WTC11 (cell line): ENCODE measurements at regions not wholly inside any gene's neighbourhood (a gene's known extent, or its start where the extent isn't known, plus 50 kb on each side); places are given as distances from the start of the nearest gene placed in this dataset.
A peak's percentile ranks its signal among the peaks of the same experiment; 100 is the strongest.

ENCODE experiments used
- ATAC-seq: fragments of 200-7000 bp; cut with Tn5 transposase; 2 replicates; pipeline ENCODE4 v1.10.0; 2021; ENCODE audit warnings: mild to moderate bottlenecking, moderate library complexity
- CTCF ChIA-PET: fragments of 300-600 bp; sonication (Branson Sonifier 250); formaldehyde crosslinking; loops from one replicate; lab custom pipeline; 2021; ENCODE audit warnings: antibody characterized with exemption; lab: Charles Lee
- POLR2A ChIA-PET: fragments of 350-600 bp; sonication (Branson Sonifier 250); formaldehyde crosslinking; loops from one replicate; lab custom pipeline; 2021; ENCODE audit warnings: antibody characterized with exemption; lab: Charles Lee
- DNase-seq: peaks from one replicate; pipeline ENCODE4 v3.0.0; 2021; ENCODE audit warnings: low spot score
- H3K27ac Mint-ChIP-seq: 2 replicates; pipeline ENCODE4 v1.8.0; 2021; ENCODE audit warnings: mixed read lengths
- H3K27me3 Mint-ChIP-seq: 2 replicates; pipeline ENCODE4 v1.8.0; 2021; ENCODE audit warnings: low read depth, mild to moderate bottlenecking, moderate library complexity, mixed read lengths
- H3K36me3 Mint-ChIP-seq: 2 replicates; pipeline ENCODE4 v1.8.0; 2021; ENCODE audit warnings: mixed read lengths
- H3K4me1 Mint-ChIP-seq: 2 replicates; pipeline ENCODE4 v1.8.0; 2022; ENCODE audit warnings: mixed read lengths
- H3K4me3 Mint-ChIP-seq: 2 replicates; pipeline ENCODE4 v1.8.0; 2021; ENCODE audit warnings: mild to moderate bottlenecking, moderate library complexity, mixed read lengths
- H3K9me3 Mint-ChIP-seq: 2 replicates; pipeline ENCODE4 v1.8.0; 2021; ENCODE audit warnings: mixed read lengths
- ESRRA ChIP-seq: sonication (generic); formaldehyde crosslinking; IDR thresholded peaks from 2 replicates; pipeline ENCODE4 v1.8.1; 2022; ENCODE audit warnings: mild to moderate bottlenecking, missing genetic modification reagents, borderline replicate concordance
- GTF2I ChIP-seq: fragments of 250-450 bp; sonication (Bioruptor Pico); conservative IDR thresholded peaks from 2 replicates; pipeline ENCODE4 v1.4.0; 2021; ENCODE audit warnings: mild to moderate bottlenecking
- HMGA2 ChIP-seq: fragments of 250-450 bp; sonication (Bioruptor Pico); IDR thresholded peaks from 2 replicates; pipeline ENCODE4 v1.4.0; 2021; ENCODE audit warnings: mild to moderate bottlenecking, moderate library complexity
- MXD4 ChIP-seq: fragments of 250-450 bp; sonication (Bioruptor Pico); IDR thresholded peaks from 2 replicates; pipeline ENCODE4 v1.8.0; 2021; ENCODE audit warnings: mild to moderate bottlenecking, moderate library complexity, borderline replicate concordance
- NR2C2 ChIP-seq: sonication (generic); formaldehyde crosslinking; IDR thresholded peaks from 2 replicates; pipeline ENCODE4 v1.8.0; 2022; ENCODE audit warnings: mild to moderate bottlenecking, missing genetic modification reagents
- RORB ChIP-seq: fragments of 250-450 bp; sonication (Bioruptor Pico); IDR thresholded peaks from 2 replicates; pipeline ENCODE4 v1.9.0; 2021; ENCODE audit warnings: mild to moderate bottlenecking
- TP53 ChIP-seq: sonication (generic); formaldehyde crosslinking; IDR thresholded peaks from 2 replicates; pipeline ENCODE4 v1.8.1; 2023; ENCODE audit warnings: mild to moderate bottlenecking, missing genetic modification reagents
- ZNF219 ChIP-seq: sonication (generic); formaldehyde crosslinking; IDR thresholded peaks from 2 replicates; pipeline ENCODE4 v1.8.0; 2023; ENCODE audit warnings: missing genetic modification reagents, mild to moderate bottlenecking, borderline replicate concordance
- ZNF396 ChIP-seq: fragments of 250-450 bp; sonication (Bioruptor Pico); IDR thresholded peaks from 2 replicates; pipeline ENCODE4 v1.8.0; 2021; ENCODE audit warnings: mild to moderate bottlenecking, moderate library complexity, borderline replicate concordance
- TF ChIP-seq, protein P1 (sequence below): fragments of 250-450 bp; sonication (Bioruptor Pico); IDR thresholded peaks from 2 replicates; pipeline ENCODE4 v1.9.0; 2021; ENCODE audit warnings: moderate library complexity, mild to moderate bottlenecking, inconsistent platforms, borderline replicate concordance
- TF ChIP-seq, protein P2 (sequence below): sonication (generic); formaldehyde crosslinking; IDR thresholded peaks from 2 replicates; pipeline ENCODE4 v1.8.1; 2022; ENCODE audit warnings: missing genetic modification reagents, borderline replicate concordance
- TF ChIP-seq, protein P3 (sequence below): fragments of 250-450 bp; sonication (Bioruptor Pico); conservative IDR thresholded peaks from 2 replicates; pipeline ENCODE4 v1.9.0; 2021; ENCODE audit warnings: mild to moderate bottlenecking
- TF ChIP-seq, protein P4 (sequence below): sonication (generic); formaldehyde crosslinking; IDR thresholded peaks from 2 replicates; pipeline ENCODE4 v1.8.0; 2022; ENCODE audit warnings: mild to moderate bottlenecking, missing genetic modification reagents

DNA sequence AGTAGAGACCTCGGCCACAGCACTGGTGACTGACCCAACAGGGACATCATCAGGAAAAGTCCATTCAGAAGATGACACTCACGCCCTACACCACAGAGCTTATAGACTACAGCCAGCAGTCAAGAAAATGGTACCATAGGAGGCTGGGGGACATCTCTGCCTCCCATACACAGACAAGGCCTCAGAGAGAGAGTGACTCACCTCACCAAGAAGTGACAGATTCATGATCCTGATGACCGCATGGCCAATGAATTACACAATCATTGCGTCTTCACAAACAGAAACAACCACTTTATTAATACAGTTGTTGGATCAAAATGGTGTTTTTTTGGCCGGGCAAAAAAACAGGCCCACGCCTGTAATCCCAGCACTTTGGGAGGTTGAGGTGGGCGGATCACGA is 260.8 kb upstream of the TSHZ3 start:
- Mint-ChIP-seq H3K4me1 (no peaks in the 10 kb centered on the region), H3K4me3 (no peak overlapping the region), H3K9me3 (peaks cover 4% of the 10 kb centered on the region; the same call in 1 of the 2 replicates), H3K27me3 (peaks cover 5% of the 10 kb centered on the region), H3K27ac (no peak overlapping the region), H3K36me3 (no peaks in the 10 kb centered on the region)
- TF ChIP-seq, protein P1, sequence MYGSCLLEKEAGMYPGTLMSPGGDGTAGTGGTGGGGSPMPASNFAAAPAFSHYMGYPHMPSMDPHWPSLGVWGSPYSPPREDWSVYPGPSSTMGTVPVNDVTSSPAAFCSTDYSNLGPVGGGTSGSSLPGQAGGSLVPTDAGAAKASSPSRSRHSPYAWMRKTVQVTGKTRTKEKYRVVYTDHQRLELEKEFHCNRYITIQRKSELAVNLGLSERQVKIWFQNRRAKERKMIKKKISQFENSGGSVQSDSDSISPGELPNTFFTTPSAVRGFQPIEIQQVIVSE, result no peak
- DNase-seq (no peak), ATAC-seq (no peak)
- CTCF ChIA-PET, result no interaction called here
- POLR2A ChIA-PET, result no interaction called here

DNA sequence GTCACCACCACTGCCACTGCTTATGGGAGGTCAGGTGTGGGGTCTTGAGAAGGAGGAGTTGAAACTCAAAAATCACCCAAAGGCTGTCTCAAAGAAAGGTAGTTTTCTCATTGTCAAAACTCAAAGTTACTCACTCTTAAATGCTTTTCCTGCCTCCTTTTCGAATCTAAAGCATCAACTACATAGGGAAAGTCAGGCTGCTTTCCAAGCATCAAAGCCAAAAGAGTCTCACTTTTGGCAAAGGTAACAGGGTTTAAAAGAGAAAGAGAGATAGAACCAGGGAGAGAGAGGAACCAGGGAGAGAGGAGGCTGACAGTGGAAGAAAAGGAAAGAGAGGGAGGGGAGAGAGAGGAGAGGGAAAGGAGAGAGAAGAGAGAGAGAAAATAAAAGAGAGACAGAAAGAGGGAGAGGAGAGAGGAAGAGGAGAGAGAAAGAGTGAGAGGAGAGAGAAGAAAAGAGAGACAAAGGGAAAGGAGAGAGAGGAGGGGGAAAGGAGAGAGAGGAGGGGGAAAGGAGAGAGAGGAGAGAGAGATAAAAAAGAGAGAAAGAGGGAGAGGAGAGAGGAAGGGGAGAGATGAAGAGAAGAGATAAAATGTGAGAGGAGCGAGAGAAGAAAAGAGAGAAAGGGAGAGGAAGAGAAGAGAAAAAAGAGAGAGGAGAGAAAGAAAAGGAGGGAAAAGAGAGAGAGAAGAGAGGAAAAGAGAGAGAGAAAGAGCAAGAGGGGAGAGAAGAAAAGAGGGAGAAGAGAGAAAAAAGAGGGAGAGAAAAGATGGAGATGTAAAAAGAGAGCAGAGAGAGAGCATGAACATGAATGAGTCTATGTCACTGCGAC is 262.0 kb upstream of the TSHZ3 start:
- POLR2A ChIA-PET, result no interaction called here

DNA sequence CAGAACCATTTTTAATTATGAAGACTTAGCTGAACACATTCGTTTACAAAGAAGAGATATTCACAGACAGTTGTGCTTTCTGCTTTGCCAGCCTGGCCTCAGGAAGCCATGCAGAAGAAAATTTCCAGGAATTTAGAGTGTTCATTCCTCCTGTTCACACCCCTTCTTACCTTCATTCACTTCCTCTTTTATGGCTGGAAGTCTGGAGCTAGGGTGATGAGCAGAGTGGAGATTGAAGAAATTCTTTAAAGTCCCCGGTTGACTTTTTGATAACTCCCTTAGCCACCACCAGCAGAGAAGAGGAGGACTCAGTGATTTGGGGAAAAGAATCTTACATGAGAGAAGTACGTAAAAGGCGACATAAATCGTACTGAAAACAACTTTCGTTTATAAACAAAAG is 263.6 kb upstream of the TSHZ3 start:
- H3K9me3 Mint-ChIP-seq, result no peaks in the 10 kb centered on the region
- ATAC-seq, result no peak
- no peak for DNase-seq
- H3K27me3 Mint-ChIP-seq, result peaks cover 5% of the 10 kb centered on the region
- TF ChIP-seq ZNF219 (CRISPR knock-in tag) (no peak), ZNF396 (CRISPR knock-in tag) (no peak)
- H3K36me3 Mint-ChIP-seq, result no peaks in the 10 kb centered on the region
- H3K4me1 Mint-ChIP-seq, result no peaks in the 10 kb centered on the region
- POLR2A ChIA-PET, result no interaction called here
- CTCF ChIA-PET, result no interaction called here
- no peak overlapping the region for H3K4me3 Mint-ChIP-seq
- H3K27ac Mint-ChIP-seq, result no peak overlapping the region

More for the DNA sequence above, 262.0 kb upstream of the TSHZ3 start:
- CTCF ChIA-PET, result no interaction called here
- H3K4me3 Mint-ChIP-seq, result no peak overlapping the region
- no peaks in the 10 kb centered on the region for H3K9me3 Mint-ChIP-seq
- TF ChIP-seq, protein P2, sequence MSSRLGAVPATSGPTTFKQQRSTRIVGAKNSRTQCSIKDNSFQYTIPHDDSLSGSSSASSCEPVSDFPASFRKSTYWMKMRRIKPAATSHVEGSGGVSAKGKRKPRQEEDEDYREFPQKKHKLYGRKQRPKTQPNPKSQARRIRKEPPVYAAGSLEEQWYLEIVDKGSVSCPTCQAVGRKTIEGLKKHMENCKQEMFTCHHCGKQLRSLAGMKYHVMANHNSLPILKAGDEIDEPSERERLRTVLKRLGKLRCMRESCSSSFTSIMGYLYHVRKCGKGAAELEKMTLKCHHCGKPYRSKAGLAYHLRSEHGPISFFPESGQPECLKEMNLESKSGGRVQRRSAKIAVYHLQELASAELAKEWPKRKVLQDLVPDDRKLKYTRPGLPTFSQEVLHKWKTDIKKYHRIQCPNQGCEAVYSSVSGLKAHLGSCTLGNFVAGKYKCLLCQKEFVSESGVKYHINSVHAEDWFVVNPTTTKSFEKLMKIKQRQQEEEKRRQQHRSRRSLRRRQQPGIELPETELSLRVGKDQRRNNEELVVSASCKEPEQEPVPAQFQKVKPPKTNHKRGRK, result 0 out of 2 replicates have a peak, but pooled peaks have one; percentile 77
- TF ChIP-seq, protein P1, result no peak
- no peak for TF ChIP-seq MXD4 (CRISPR knock-in tag)
- DNase-seq, result no peak
- no peak overlapping the region for H3K27ac Mint-ChIP-seq
- ATAC-seq, result no peak
- no peaks in the 10 kb centered on the region for H3K36me3 Mint-ChIP-seq
- peaks cover 5% of the 10 kb centered on the region for H3K27me3 Mint-ChIP-seq
- no peaks in the 10 kb centered on the region for H3K4me1 Mint-ChIP-seq

DNA sequence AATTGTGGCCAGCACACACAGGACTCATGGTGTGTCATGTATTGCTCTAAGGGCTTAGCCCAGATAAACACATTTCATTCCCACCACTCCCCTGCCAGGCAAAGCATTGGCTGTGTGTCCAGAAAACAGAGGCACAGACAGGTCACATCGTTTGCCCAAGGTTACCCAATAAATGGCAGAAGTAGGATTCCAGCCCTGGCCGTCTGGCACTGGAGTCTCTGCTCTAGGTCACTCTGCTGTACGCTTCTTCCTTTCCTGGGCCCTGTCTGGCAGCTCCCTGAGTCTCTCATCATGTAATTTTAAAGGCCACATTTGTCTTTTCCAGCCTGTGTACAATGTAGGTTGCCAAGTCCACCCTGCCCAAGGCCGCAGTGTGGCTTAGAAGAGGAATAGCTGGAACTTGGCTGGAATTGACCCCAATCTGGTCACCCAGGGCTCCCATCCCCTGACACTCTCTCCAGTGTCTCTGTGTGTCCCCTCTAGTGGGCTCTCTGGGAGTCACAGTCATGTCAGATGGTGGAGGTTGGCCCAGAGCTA is 264.5 kb upstream of the TSHZ3 start:
- ATAC-seq, result 0 out of 2 replicates have a peak, but pooled peaks have one; percentile 30

More for the DNA sequence above, 264.5 kb upstream of the TSHZ3 start:
- Mint-ChIP-seq H3K4me1 (no peaks in the 10 kb centered on the region), H3K4me3 (no peak overlapping the region), H3K27ac (no peak overlapping the region)
- POLR2A ChIA-PET, result no interaction called here
- TF ChIP-seq, protein P2, result no peak
- TF ChIP-seq TP53 (CRISPR knock-in tag) (no peak), RORB (no peak), ESRRA (CRISPR knock-in tag) (no peak), HMGA2 (CRISPR knock-in tag) (no peak), NR2C2 (CRISPR knock-in tag) (no peak), GTF2I (no peak)
- TF ChIP-seq, protein P3, sequence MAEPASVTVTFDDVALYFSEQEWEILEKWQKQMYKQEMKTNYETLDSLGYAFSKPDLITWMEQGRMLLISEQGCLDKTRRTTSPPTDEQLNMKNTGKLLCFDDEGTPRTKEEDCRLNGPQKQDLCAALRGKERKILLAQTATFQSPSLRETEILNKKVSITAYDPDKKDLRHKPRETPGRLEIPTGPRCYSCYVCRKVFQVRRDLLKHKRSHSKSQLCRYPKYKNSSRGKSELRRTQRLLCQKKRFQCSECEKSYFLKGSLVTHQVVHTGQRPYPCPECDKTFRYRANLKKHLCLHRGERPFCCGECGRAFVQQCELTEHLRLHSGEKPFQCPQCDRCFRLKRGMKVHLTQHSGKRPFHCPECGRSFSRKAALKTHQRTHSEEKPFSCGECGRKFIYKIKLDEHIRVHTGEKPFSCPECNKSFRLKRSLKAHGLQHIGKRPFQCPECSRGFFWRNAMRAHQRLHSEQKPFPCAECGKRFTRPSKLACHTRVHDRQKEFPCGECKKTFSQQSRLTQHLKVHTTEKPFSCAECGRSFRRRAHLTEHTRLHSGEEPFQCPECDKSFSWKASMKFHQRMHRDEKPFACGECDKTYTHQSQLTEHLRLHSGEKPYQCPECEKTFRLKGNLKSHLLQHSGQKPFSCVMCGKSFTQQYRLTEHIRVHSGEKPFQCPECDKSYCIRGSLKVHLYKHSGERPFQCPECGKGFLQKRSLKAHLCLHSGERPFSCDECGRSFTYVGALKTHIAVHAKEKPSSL (CRISPR knock-in tag), result no peak
- TF ChIP-seq, protein P4, sequence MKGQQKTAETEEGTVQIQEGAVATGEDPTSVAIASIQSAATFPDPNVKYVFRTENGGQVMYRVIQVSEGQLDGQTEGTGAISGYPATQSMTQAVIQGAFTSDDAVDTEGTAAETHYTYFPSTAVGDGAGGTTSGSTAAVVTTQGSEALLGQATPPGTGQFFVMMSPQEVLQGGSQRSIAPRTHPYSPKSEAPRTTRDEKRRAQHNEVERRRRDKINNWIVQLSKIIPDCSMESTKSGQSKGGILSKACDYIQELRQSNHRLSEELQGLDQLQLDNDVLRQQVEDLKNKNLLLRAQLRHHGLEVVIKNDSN, result no peak
- TF ChIP-seq, protein P1, result no peak
- TF ChIP-seq, all 79 proteins: peak for 0
- CTCF ChIA-PET, result interaction anchor here (0.6 to 0.9 kb wide), 3 partner anchors 101 to 275 kb away, joined by 3 to 4 read pairs (median 3); no protein-coding TSS in a partner anchor
- Mint-ChIP-seq H3K9me3 (no peaks in the 10 kb centered on the region), H3K27me3 (peaks cover 5% of the 10 kb centered on the region; the same call in 1 of the 2 replicates), H3K36me3 (no peaks in the 10 kb centered on the region)
- DNase-seq, result no peak
